ENCODE measurements at regions not wholly inside any gene's neighbourhood (a gene's known extent, or its start where the extent isn't known, plus 50 kb on each side); places are given as distances from the start of the nearest gene placed in this dataset.

- no peak for TF ChIP-seq CTCF (IDR thresholded peaks at IDR 0.05; ENCODE audit: low read depth, low read length)
- H3K4me3 ChIP-seq (ENCODE audit: low read depth, low read length) = no peak overlapping the region
Observed at GRCh38 chr12:74889073-74889472, 320.6 kb downstream of the KCNC2 start.

GRCh38 chr12:74889563-74890236 is 319.9 kb downstream of the KCNC2 start:
- no peak for TF ChIP-seq CTCF (IDR thresholded peaks at IDR 0.05; ENCODE audit: low read depth, low read length)
- H3K4me3 ChIP-seq (ENCODE audit: low read depth, low read length) = peak overlapping the region; percentile 24

GRCh38 chr12:74890237-74890599 is 319.4 kb downstream of the KCNC2 start:
- H3K4me3 ChIP-seq (ENCODE audit: low read depth, low read length) = peak overlapping the region; percentile 24

DNA sequence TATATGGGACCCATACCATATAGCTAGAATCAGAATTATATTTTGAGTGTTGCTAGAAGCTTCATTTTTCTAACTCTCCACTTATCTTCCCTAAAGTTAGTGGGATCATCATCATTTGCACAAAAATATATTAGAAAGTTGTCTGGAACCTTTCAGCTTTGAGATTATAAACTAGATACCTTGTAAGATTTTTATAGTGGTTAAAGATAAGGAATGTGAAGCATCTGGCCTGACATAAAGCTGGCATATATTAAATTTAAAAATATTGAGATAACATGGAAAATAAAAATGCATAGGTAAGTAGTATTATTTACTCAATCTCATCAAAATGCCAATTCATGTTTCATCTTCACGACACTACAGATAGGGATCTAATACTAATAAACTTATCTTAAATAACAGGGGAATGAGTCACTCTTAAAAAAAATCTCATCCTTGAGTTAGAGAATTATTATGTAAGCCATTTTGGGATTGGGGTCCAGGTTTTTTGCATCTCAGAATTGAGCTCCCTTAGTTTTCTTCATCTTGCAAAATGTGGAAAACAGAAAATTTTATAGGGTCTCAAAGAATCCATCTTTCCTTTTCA is 318.5 kb downstream of the KCNC2 start:
- no peak overlapping the region for H3K4me3 ChIP-seq (ENCODE audit: low read depth, low read length)
- TF ChIP-seq CTCF (IDR thresholded peaks at IDR 0.05; ENCODE audit: low read depth, low read length) = no peak

More at GRCh38 chr12:74890237-74890599, 319.4 kb downstream of the KCNC2 start:
- no peak for TF ChIP-seq CTCF (IDR thresholded peaks at IDR 0.05; ENCODE audit: low read depth, low read length)

DNA sequence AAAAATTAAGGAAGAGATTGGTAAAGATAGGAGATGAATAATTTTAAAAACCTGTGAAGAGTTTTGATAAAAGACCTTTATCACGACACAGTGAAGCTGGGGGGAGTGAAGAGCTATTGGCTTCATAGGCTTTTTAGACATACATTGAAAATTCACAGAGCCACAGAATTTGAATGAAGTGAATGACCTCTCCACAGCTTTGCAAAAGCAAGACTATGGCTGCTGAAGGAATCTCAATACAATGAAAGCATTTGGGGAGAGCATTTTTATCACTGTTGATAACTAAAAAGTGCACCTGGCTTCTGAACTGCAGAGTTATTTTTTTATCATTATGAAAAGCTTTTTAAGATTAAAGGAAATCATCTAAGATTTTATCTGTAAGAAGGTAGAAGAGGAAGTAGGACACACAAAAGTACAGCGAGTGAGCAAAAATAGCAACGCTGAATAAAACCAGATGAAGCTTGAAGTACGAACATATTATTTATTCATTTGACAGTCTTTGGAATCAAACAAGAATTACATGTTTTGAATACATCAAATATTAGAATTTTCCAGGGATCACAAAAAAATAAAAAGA is 317.5 kb downstream of the KCNC2 start:
- TF ChIP-seq CTCF (IDR thresholded peaks at IDR 0.05; ENCODE audit: low read depth, low read length) = no peak
- no peak overlapping the region for H3K4me3 ChIP-seq (ENCODE audit: low read depth, low read length)

GRCh38 chr12:74896186-74896585 is 313.5 kb downstream of the KCNC2 start:
- no peak overlapping the region for H3K4me3 ChIP-seq (ENCODE audit: low read depth, low read length)
- TF ChIP-seq CTCF (IDR thresholded peaks at IDR 0.05; ENCODE audit: low read depth, low read length) = no peak

All from WI38 (cell line).